MM.1S (cell line): ENCODE measurements at regions not wholly inside any gene's neighbourhood (a gene's known extent, or its start where the extent isn't known, plus 50 kb on each side); places are given as distances from the start of the nearest gene placed in this dataset.

Experiments used
- DNase-seq: peaks from one replicate; pipeline ENCODE4 v3.0.0-alpha.2; 2015
- H2AFZ ChIP-seq: fragments of 300-600 bp; sonication (generic); 2 replicates; pipeline ENCODE4 v1.6.0; 2016; ENCODE audit warnings: antibody characterized with exemption, low read length
- H3F3A ChIP-seq: fragments of 300-600 bp; sonication (generic); 2 replicates; pipeline ENCODE4 v1.6.1; 2016; ENCODE audit warnings: mild to moderate bottlenecking, antibody characterized with exemption, low read length, moderate library complexity, mixed read lengths; ENCODE audit not compliant: insufficient read depth
- H3K27ac ChIP-seq: fragments of 300-600 bp; sonication (generic); 2 replicates; pipeline ENCODE4 v1.5.1; 2016; ENCODE audit warnings: mild to moderate bottlenecking, low read length
- H3K27me3 ChIP-seq: fragments of 300-600 bp; sonication (generic); replicated peaks from 2 replicates; pipeline ENCODE4 v1.6.0; 2016; ENCODE audit warnings: low read length; ENCODE audit not compliant: insufficient read depth
- H3K36me3 ChIP-seq: fragments of 300-600 bp; sonication (generic); replicated peaks from 2 replicates; pipeline ENCODE4 v1.6.1; 2016; ENCODE audit warnings: mild to moderate bottlenecking, low read length, mixed read lengths; ENCODE audit not compliant: insufficient read depth
- H3K4me1 ChIP-seq: fragments of 300-600 bp; sonication (generic); 2 replicates; pipeline ENCODE4 v1.6.1; 2016; ENCODE audit warnings: low read length, mixed read lengths
- H3K4me2 ChIP-seq: fragments of 300-600 bp; sonication (generic); 2 replicates; pipeline ENCODE4 v1.6.0; 2016; ENCODE audit warnings: low read depth, low read length
- H3K4me3 ChIP-seq: fragments of 300-600 bp; sonication (generic); 2 replicates; pipeline ENCODE4 v1.5.1; 2016; ENCODE audit warnings: low read length, mixed read lengths
- H3K79me2 ChIP-seq: fragments of 300-600 bp; sonication (generic); 2 replicates; pipeline ENCODE4 v1.6.1; 2016; ENCODE audit warnings: mixed run types, low read length, mixed read lengths
- H3K9ac ChIP-seq: fragments of 300-600 bp; sonication (generic); 2 replicates; pipeline ENCODE4 v1.6.1; 2016; ENCODE audit warnings: low read length, mixed read lengths
- H3K9me2 ChIP-seq: fragments of 300-600 bp; sonication (generic); replicated peaks from 2 replicates; pipeline ENCODE4 v1.6.1; 2016; ENCODE audit warnings: mild to moderate bottlenecking, low read length, mixed read lengths; ENCODE audit not compliant: insufficient read depth
- H3K9me3 ChIP-seq: fragments of 300-600 bp; sonication (generic); replicated peaks from 2 replicates; pipeline ENCODE4 v1.6.1; 2016; ENCODE audit warnings: mild to moderate bottlenecking, low read length, mixed read lengths; ENCODE audit not compliant: insufficient read depth
- H4K20me1 ChIP-seq: fragments of 300-600 bp; sonication (generic); 2 replicates; pipeline ENCODE4 v1.6.1; 2016; ENCODE audit warnings: mild to moderate bottlenecking, low read length, moderate library complexity, mixed read lengths; ENCODE audit not compliant: insufficient read depth
- CTCF ChIP-seq: fragments of 300-600 bp; sonication (generic); IDR thresholded peaks from 2 replicates; pipeline ENCODE4 v1.5.1; 2016; ENCODE audit warnings: antibody characterized with exemption, low read length, mixed read lengths
- EZH2 ChIP-seq: fragments of 300-600 bp; sonication (generic); optimal IDR thresholded peaks from 2 replicates; pipeline ENCODE3; 2017; ENCODE audit warnings: low read depth, mild to moderate bottlenecking, antibody characterized with exemption, low read length, mixed read lengths
- EZH2phosphoT487 ChIP-seq: fragments of 300-600 bp; sonication (generic); IDR thresholded peaks from 2 replicates; pipeline ENCODE4 v1.6.1; 2018; ENCODE audit warnings: antibody characterized with exemption, low read length

- TF ChIP-seq EZH2, result no peak
- TF ChIP-seq EZH2phosphoT487, result no peak
- no peak for TF ChIP-seq CTCF
- Histone ChIP-seq H3K27ac (no peak overlapping the region), H3K27me3 (no peaks in the 10 kb centered on the region), H3K79me2 (no peaks in the 10 kb centered on the region), H4K20me1 (no peaks in the 10 kb centered on the region), H3F3A (no peaks in the 10 kb centered on the region), H3K9me2 (no peaks in the 10 kb centered on the region), H3K4me1 (no peaks in the 10 kb centered on the region), H2AFZ (no peak overlapping the region), H3K9me3 (no peaks in the 10 kb centered on the region), H3K4me3 (no peak overlapping the region), H3K36me3 (no peaks in the 10 kb centered on the region), H3K9ac (no peak overlapping the region), H3K4me2 (no peak overlapping the region)
- no peak for DNase-seq
Measured at GRCh38 chr3:94972066-94972465, 909.2 kb downstream of the NSUN3 start.

- Histone ChIP-seq H3K9me3 (no peaks in the 10 kb centered on the region), H3K4me3 (no peak overlapping the region), H3K27me3 (no peaks in the 10 kb centered on the region), H4K20me1 (no peaks in the 10 kb centered on the region), H3K27ac (no peak overlapping the region), H3F3A (no peaks in the 10 kb centered on the region), H3K9ac (no peak overlapping the region), H3K36me3 (no peaks in the 10 kb centered on the region), H3K4me2 (no peak overlapping the region), H2AFZ (no peak overlapping the region), H3K79me2 (no peaks in the 10 kb centered on the region), H3K4me1 (no peaks in the 10 kb centered on the region), H3K9me2 (no peaks in the 10 kb centered on the region)
- TF ChIP-seq EZH2phosphoT487, result no peak
- DNase-seq, result no peak
Measured at GRCh38 chr3:94978084-94978483, 915.2 kb downstream of the NSUN3 start.

- no peak overlapping the region for H2AFZ ChIP-seq
- H3K4me2 ChIP-seq, result no peak overlapping the region
- DNase-seq, result no peak
- no peaks in the 10 kb centered on the region for H3K79me2 ChIP-seq
- no peaks in the 10 kb centered on the region for H3F3A ChIP-seq
- H3K9me3 ChIP-seq, result no peaks in the 10 kb centered on the region
- H3K27ac ChIP-seq, result no peak overlapping the region
- H3K9me2 ChIP-seq, result no peaks in the 10 kb centered on the region
- H3K4me1 ChIP-seq, result no peaks in the 10 kb centered on the region
- H3K4me3 ChIP-seq, result no peak overlapping the region
- no peak overlapping the region for H3K9ac ChIP-seq
- H4K20me1 ChIP-seq, result no peaks in the 10 kb centered on the region
- H3K27me3 ChIP-seq, result no peaks in the 10 kb centered on the region
- H3K36me3 ChIP-seq, result no peaks in the 10 kb centered on the region
- no peak for TF ChIP-seq EZH2phosphoT487
Measured at GRCh38 chr3:94985778-94986177, 922.9 kb downstream of the NSUN3 start.

- no peaks in the 10 kb centered on the region for H3K36me3 ChIP-seq
- TF ChIP-seq EZH2 (no peak), EZH2phosphoT487 (no peak), CTCF (peak; percentile 9; the same call in 1 of the 2 replicates)
- no peaks in the 10 kb centered on the region for H4K20me1 ChIP-seq
- H3K4me2 ChIP-seq, result no peak overlapping the region
- H3K9me3 ChIP-seq, result no peaks in the 10 kb centered on the region
- no peaks in the 10 kb centered on the region for H3K27me3 ChIP-seq
- no peak overlapping the region for H3K4me3 ChIP-seq
- no peak overlapping the region for H3K27ac ChIP-seq
- no peaks in the 10 kb centered on the region for H3K79me2 ChIP-seq
- H3K9ac ChIP-seq, result no peak overlapping the region
- no peak overlapping the region for H2AFZ ChIP-seq
- no peaks in the 10 kb centered on the region for H3K4me1 ChIP-seq
- no peak for DNase-seq
- no peaks in the 10 kb centered on the region for H3F3A ChIP-seq
- no peaks in the 10 kb centered on the region for H3K9me2 ChIP-seq
Measured at GRCh38 chr3:94990952-94991705, 928.3 kb downstream of the NSUN3 start.
